H1 (cell line): ENCODE measurements at regions not wholly inside any gene's neighbourhood (a gene's known extent, or its start where the extent isn't known, plus 50 kb on each side); places are given as distances from the start of the nearest gene placed in this dataset.

Source experiments
- CTCF ChIA-PET: fragments of 300-600 bp; sonication (Branson Sonifier 250); formaldehyde crosslinking; loops from one replicate; lab custom pipeline; 2021; ENCODE audit not compliant: partially characterized antibody; lab: Charles Lee
- POLR2A ChIA-PET: fragments of 300-600 bp; sonication (Branson Sonifier 250); formaldehyde crosslinking; loops from one replicate; lab custom pipeline; 2021; ENCODE audit warnings: inconsistent platforms; ENCODE audit not compliant: partially characterized antibody; lab: Charles Lee
- DNase-seq, 2 experiments: peaks; one replicate each; pipeline versions ENCODE4 v3.0.0 to v3.0.0-alpha.2; 2010 to 2022; ENCODE audit warnings: low spot score in 2 of 2, low read depth in 1 of 2, mixed read lengths in 1 of 2
- FAIRE-seq: peaks from 2 replicates; lab custom pipeline; 2011; peaks lifted over from hg19 to GRCh38; lab: Jason Lieb, UNC
- H2AFZ ChIP-seq: 2 replicates; pipeline ENCODE4 v1.8.1; 2012; ENCODE audit warnings: low read length, inconsistent platforms
- H2AK5ac ChIP-seq: 2 replicates; pipeline ENCODE4 v1.6.1; 2013; ENCODE audit warnings: low read depth, low read length
- H2BK120ac ChIP-seq: replicated peaks from 2 replicates; pipeline ENCODE3; 2013; ENCODE audit warnings: low read depth, low read length, inconsistent platforms
- H2BK12ac ChIP-seq: 2 replicates; pipeline ENCODE4 v1.6.1; 2013; ENCODE audit warnings: low read depth, low read length
- H2BK15ac ChIP-seq: 2 replicates; pipeline ENCODE4 v1.6.1; 2013; ENCODE audit warnings: low read length
- H2BK20ac ChIP-seq: 2 replicates; pipeline ENCODE4 v1.6.1; 2013; ENCODE audit warnings: low read length
- H2BK5ac ChIP-seq: 2 replicates; pipeline ENCODE4 v1.6.1; 2013; ENCODE audit warnings: low read depth, low read length
- H3K14ac ChIP-seq: 2 replicates; pipeline ENCODE4 v1.6.1; 2013; ENCODE audit warnings: inconsistent platforms; ENCODE audit not compliant: insufficient read length
- H3K18ac ChIP-seq: 2 replicates; pipeline ENCODE4 v1.6.1; 2013; ENCODE audit warnings: low read length; ENCODE audit errors: extremely low read depth
- H3K23ac ChIP-seq: 2 replicates; pipeline ENCODE4 v1.6.1; 2013; ENCODE audit warnings: inconsistent platforms; ENCODE audit not compliant: insufficient read length
- H3K23me2 ChIP-seq: 2 replicates; pipeline ENCODE4 v1.6.1; 2013; ENCODE audit warnings: low read depth, low read length
- H3K27ac ChIP-seq: 2 replicates; pipeline ENCODE4 v1.6.1; 2011; ENCODE audit warnings: low read depth, low read length, inconsistent platforms
- H3K27me3 ChIP-seq, 4 experiments: replicated peaks in 1 of 4; 1 replicate in 1 of 4; 2 replicates in 3 of 4; pipeline versions ENCODE4 v1.6.1 to v1.8.1; 2011 to 2013; ENCODE audit warnings: low read length in 3 of 4, mild to moderate bottlenecking in 3 of 4, inconsistent platforms in 2 of 4, mixed read lengths in 2 of 4, moderate library complexity in 1 of 4; ENCODE audit not compliant: control insufficient read depth in 3 of 4, insufficient read depth in 3 of 4; ENCODE audit errors: extremely low read depth in 1 of 4
- H3K36me3 ChIP-seq, 4 experiments: 2 replicates each; pipeline versions ENCODE4 v1.6.1 to v1.8.1; 2011 to 2013; ENCODE audit warnings: mild to moderate bottlenecking in 4 of 4, low read length in 3 of 4, moderate library complexity in 2 of 4, control low read depth in 1 of 4, inconsistent platforms in 1 of 4; ENCODE audit not compliant: insufficient read depth in 4 of 4, control insufficient read depth in 2 of 4
- H3K4ac ChIP-seq: replicated peaks from 2 replicates; pipeline ENCODE3; 2013; ENCODE audit warnings: low read length, low read depth, mixed read lengths, inconsistent platforms; ENCODE audit not compliant: insufficient read length
- H3K4me1 ChIP-seq, 4 experiments: replicated peaks in 1 of 4; 1 replicate in 1 of 4; 2 replicates in 3 of 4; pipeline versions ENCODE4 v1.6.1 to v1.8.1; 2011 to 2013; ENCODE audit warnings: low read length in 3 of 4, inconsistent platforms in 2 of 4, mixed read lengths in 1 of 4; ENCODE audit not compliant: insufficient read depth in 4 of 4, control insufficient read depth in 3 of 4
- H3K4me2 ChIP-seq, 2 experiments: 2 replicates each; pipeline versions ENCODE4 v1.6.1 to v1.8.1; 2011 to 2013; ENCODE audit warnings: low read depth in 2 of 2, low read length in 2 of 2, control low read depth in 1 of 2, inconsistent platforms in 1 of 2, mild to moderate bottlenecking in 1 of 2; ENCODE audit not compliant: insufficient read depth in 1 of 2
- H3K4me3 ChIP-seq, 4 experiments: fragments of 200-600, 300-600 bp in 1 of 4; sonication (generic), shearing (Covaris generic), sonication (Bioruptor Twin) in 1 of 4; 2 replicates each; pipeline versions ENCODE4 v1.5.1 to v1.8.1; 2011 to 2016; ENCODE audit warnings: low read length in 4 of 4, low read depth in 3 of 4, control low read depth in 2 of 4, inconsistent platforms in 2 of 4, mild to moderate bottlenecking in 2 of 4, mixed read lengths in 1 of 4, moderate library complexity in 1 of 4; ENCODE audit not compliant: insufficient read depth in 2 of 4; ENCODE audit errors: extremely low read depth in 1 of 4
- H3K56ac ChIP-seq: replicated peaks from 2 replicates; pipeline ENCODE3; 2013; ENCODE audit warnings: low read depth, mild to moderate bottlenecking, mixed read lengths, low read length, inconsistent platforms; ENCODE audit not compliant: insufficient read length
- H3K79me1 ChIP-seq: 2 replicates; pipeline ENCODE4 v1.6.1; 2013; ENCODE audit warnings: low read depth, low read length, control low read depth
- H3K79me2 ChIP-seq, 2 experiments: 2 replicates each; pipeline versions ENCODE4 v1.6.1 to v1.8.1; 2012 to 2013; ENCODE audit warnings: low read length in 2 of 2, mild to moderate bottlenecking in 2 of 2, inconsistent platforms in 1 of 2; ENCODE audit not compliant: insufficient read depth in 2 of 2, control insufficient read depth in 1 of 2
- H3K9ac ChIP-seq, 4 experiments: replicated peaks in 1 of 4; 1 replicate in 1 of 4; 2 replicates in 3 of 4; pipeline versions ENCODE4 v1.6.1 to v1.8.1; 2011 to 2013; ENCODE audit warnings: low read depth in 3 of 4, low read length in 3 of 4, control low read depth in 2 of 4, mild to moderate bottlenecking in 2 of 4, moderate library complexity in 2 of 4, inconsistent platforms in 1 of 4; ENCODE audit errors: extremely low read depth in 1 of 4
- H3K9me3 ChIP-seq, 2 experiments: 2 replicates each; pipeline versions ENCODE4 v1.6.1 to v1.8.1; 2012 to 2013; ENCODE audit warnings: mild to moderate bottlenecking in 2 of 2, moderate library complexity in 2 of 2, control low read depth in 1 of 2, inconsistent platforms in 1 of 2, low read depth in 1 of 2, low read length in 1 of 2, mixed read lengths in 1 of 2; ENCODE audit not compliant: insufficient read depth in 2 of 2
- H4K20me1 ChIP-seq, 2 experiments: replicated peaks in 1 of 2; 2 replicates each; pipeline versions ENCODE3 to v1.8.1; 2011 to 2013; ENCODE audit warnings: inconsistent platforms in 2 of 2, low read length in 2 of 2, mild to moderate bottlenecking in 1 of 2; ENCODE audit not compliant: insufficient read depth in 2 of 2, control insufficient read depth in 1 of 2
- H4K5ac ChIP-seq: 2 replicates; pipeline ENCODE4 v1.6.1; 2013; ENCODE audit warnings: low read length, low read depth, mixed read lengths, inconsistent platforms; ENCODE audit not compliant: insufficient read length
- H4K8ac ChIP-seq: 2 replicates; pipeline ENCODE4 v1.8.0; 2013; ENCODE audit warnings: mild to moderate bottlenecking, moderate library complexity, low read length, inconsistent platforms; ENCODE audit not compliant: insufficient read depth; ENCODE audit errors: extremely low read depth
- H4K91ac ChIP-seq: replicated peaks from 2 replicates; pipeline ENCODE3; 2013; ENCODE audit warnings: low read length, mixed read lengths, inconsistent platforms; ENCODE audit not compliant: insufficient read length
- BCL11A ChIP-seq, 2 experiments: IDR thresholded peaks; one replicate each; pipeline ENCODE4 v1.6.1; 2011; ENCODE audit warnings: low read depth in 2 of 2, low read length in 2 of 2, mild to moderate bottlenecking in 2 of 2
- E2F6 ChIP-seq: IDR thresholded peaks from 2 replicates; pipeline ENCODE4 v1.6.1; 2012; ENCODE audit warnings: inconsistent platforms
- EZH2 ChIP-seq: fragments of 200-600 bp; sonication (generic); IDR thresholded peaks from 2 replicates; pipeline ENCODE4 v1.7.1; 2012; ENCODE audit warnings: low read depth, mild to moderate bottlenecking, moderate library complexity, low read length, inconsistent platforms; ENCODE audit not compliant: severe bottlenecking
- WGBS, 2 experiments: shearing (Covaris generic) in 1 of 2; methylation state at CpG; one replicate each; pipeline versions ENCODE4 v1.1.6 to v1.1.7; 2013 to 2015; ENCODE audit warnings: low lambda C conversion rate in 2 of 2, mixed read lengths in 2 of 2, inconsistent platforms in 1 of 2, low coverage in 1 of 2, missing lambda C conversion rate in 1 of 2; ENCODE audit not compliant: insufficient replicate concordance in 2 of 2, insufficient coverage in 1 of 2, insufficient read length in 1 of 2; ENCODE audit errors: extremely low coverage in 1 of 2, missing lambda C conversion rate in 1 of 2; 5-methylcytosine and 5-hydroxymethylcytosine counted together

- DNase-seq: no peak
- FAIRE-seq: no peak
- Histone ChIP-seq H3K4me1 (no peaks in the 10 kb centered on the region), H2BK20ac (no peak overlapping the region), H3K56ac (no peak overlapping the region), H4K20me1 (no peaks in the 10 kb centered on the region), H3K27me3 (no peaks in the 10 kb centered on the region), H4K91ac (no peak overlapping the region), H2BK120ac (no peak overlapping the region), H3K4me2 (no peak overlapping the region), H2AFZ (no peak overlapping the region), H3K9me3 (0 out of 4 replicates have a peak, but pooled peaks cover 0 to 4% of the 10 kb centered on the region in 2 experiments), H3K9ac (no peak overlapping the region), H2BK5ac (no peak overlapping the region), H3K4ac (no peak overlapping the region), H4K8ac (no peak overlapping the region), H2BK15ac (no peak overlapping the region), H2BK12ac (no peak overlapping the region), H2AK5ac (no peak overlapping the region), H3K14ac (no peak overlapping the region), H3K27ac (no peak overlapping the region), H3K23me2 (no peaks in the 10 kb centered on the region), H3K18ac (no peak overlapping the region), H4K5ac (no peak overlapping the region), H3K36me3 (no peaks in the 10 kb centered on the region), H3K23ac (no peak overlapping the region), H3K79me1 (no peaks in the 10 kb centered on the region), H3K79me2 (no peaks in the 10 kb centered on the region), H3K4me3 (no peak overlapping the region)
- ChIA-PET CTCF (no interaction called here), POLR2A (no interaction called here)
- no peak for TF ChIP-seq E2F6
- no peak for TF ChIP-seq EZH2
- no peak for TF ChIP-seq BCL11A (IDR thresholded peaks at IDR 0.05; ENCODE audit: low read depth in 2 of 2, low read length in 2 of 2)
- 88% methylated on average over 1 of the region's 1 CpG; no CpG with 5 or more reads in 1 of the 2 experiments for WGBS, 2 experiments
Measured at GRCh38 chr1:102691592-102692090, 416.7 kb downstream of the COL11A1 start.
